NT2/D1 (cell line): ENCODE measurements at regions not wholly inside any gene's neighbourhood (a gene's known extent, or its start where the extent isn't known, plus 50 kb on each side); places are given as distances from the start of the nearest gene placed in this dataset.

ENCODE experiments used
- SUZ12 ChIP-seq: IDR thresholded peaks from 2 replicates; pipeline ENCODE4 v1.6.1; 2011; ENCODE audit not compliant: insufficient read length, insufficient read depth; ENCODE audit errors: extremely low read depth
- ZNF274 ChIP-seq: IDR thresholded peaks from 2 replicates; pipeline ENCODE4 v1.6.1; 2011; ENCODE audit warnings: mild to moderate bottlenecking, low read depth, low read length

GRCh38 chr1:181262069-181262468 lies 173.6 kb downstream of the IER5 start:
- TF ChIP-seq SUZ12 = no peak
- TF ChIP-seq ZNF274 = no peak
